ENCODE measurements at regions not wholly inside any gene's neighbourhood (a gene's known extent, or its start where the extent isn't known, plus 50 kb on each side); places are given as distances from the start of the nearest gene placed in this dataset.
A peak's percentile ranks its signal among the peaks of the same experiment; 100 is the strongest.
"Not testable (repeated sequence)": the region's sequence is repeated elsewhere in the genome, so short reads cannot be mapped to it uniquely, and the experiment has no call there.

GRCh38 chr6:113027780-113028179 is 680.6 kb downstream of the RFPL4B start:
- peak overlapping the region; percentile 31 for H3K4me2 ChIP-seq
- H3K4me3 ChIP-seq: no peak overlapping the region
- peaks cover 7% of the 10 kb centered on the region; the same call in 1 of the 2 replicates for H3K9me2 ChIP-seq (ENCODE audit: insufficient read depth)
- H3K27me3 ChIP-seq (ENCODE audit: insufficient read depth): no peaks in the 10 kb centered on the region
- H3K4me3 Mint-ChIP-seq: no peak overlapping the region
- H2AFZ ChIP-seq: peak overlapping the region; percentile 63; the same call in 1 of the 2 replicates
- H3K79me2 ChIP-seq (replicated peaks; ENCODE audit: insufficient read depth): no peaks in the 10 kb centered on the region
- no peak for TF ChIP-seq ZNF462 (CRISPR knock-in tag; IDR thresholded peaks at IDR 0.05)
- no peak for TF ChIP-seq ETS1 (IDR thresholded peaks at IDR 0.05)
- TF ChIP-seq NANOG (IDR thresholded peaks at IDR 0.05; ENCODE audit: borderline replicate concordance): no peak
- TF ChIP-seq JUNB (IDR thresholded peaks at IDR 0.05; ENCODE audit: unreplicated experiment): no peak
- no peak for TF ChIP-seq EZH2phosphoT487 (IDR thresholded peaks at IDR 0.05; ENCODE audit: unreplicated experiment)
- no peak for TF ChIP-seq EZH2 (IDR thresholded peaks at IDR 0.05; ENCODE audit: low read depth, unreplicated experiment)
- no peak for TF ChIP-seq ZNF331 (CRISPR knock-in tag; IDR thresholded peaks at IDR 0.05; ENCODE audit: low read depth)
- TF ChIP-seq CTCF (conservative IDR thresholded peaks at IDR 0.05; ENCODE audit: low read depth in 2 of 2): no peak
- no peak for TF ChIP-seq STAT1 (IDR thresholded peaks at IDR 0.05; ENCODE audit: unreplicated experiment)
- peaks cover 8% of the 10 kb centered on the region for H3K4me1 ChIP-seq (ENCODE audit: insufficient read depth)
- H4K20me1 ChIP-seq (replicated peaks; ENCODE audit: insufficient read depth): no peaks in the 10 kb centered on the region
- no peak overlapping the region for H3K27ac ChIP-seq (ENCODE audit: low read depth)
- H3K4me1 Mint-ChIP-seq: peaks cover 20% of the 10 kb centered on the region
- DNase-seq (ENCODE audit: low spot score) (no peak), ATAC-seq (no peak; the same call in 1 of the 3 replicates)
- no peaks in the 10 kb centered on the region for H3K9me3 Mint-ChIP-seq
- 0 out of 2 replicates have a peak overlapping the region, but pooled peaks have one; percentile 8 for H3K27ac Mint-ChIP-seq
- H3K36me3 ChIP-seq (ENCODE audit: insufficient read depth): no peaks in the 10 kb centered on the region
- H3F3A ChIP-seq (replicated peaks; ENCODE audit: low read depth): no peaks in the 10 kb centered on the region
- H3K36me3 Mint-ChIP-seq (ENCODE audit: low read depth): peaks cover 2% of the 10 kb centered on the region; the same call in 2 of the 3 replicates
- peaks cover 3% of the 10 kb centered on the region for H3K27me3 Mint-ChIP-seq (ENCODE audit: insufficient read depth, low read depth, poor library complexity)

GRCh38 chr6:113029161-113029560 is 682.0 kb downstream of the RFPL4B start:
- H3K27ac Mint-ChIP-seq; H3K4me3 Mint-ChIP-seq; H3K27ac ChIP-seq (ENCODE audit: low read depth); H3K79me2 ChIP-seq (replicated peaks; ENCODE audit: insufficient read depth); H3K4me3 ChIP-seq; H3K4me2 ChIP-seq; H3K27me3 Mint-ChIP-seq (ENCODE audit: insufficient read depth, low read depth, poor library complexity); H3K4me1 ChIP-seq (ENCODE audit: insufficient read depth); H3F3A ChIP-seq (replicated peaks; ENCODE audit: low read depth); H4K20me1 ChIP-seq (replicated peaks; ENCODE audit: insufficient read depth); ATAC-seq; H3K36me3 Mint-ChIP-seq (ENCODE audit: low read depth); H3K27me3 ChIP-seq (ENCODE audit: insufficient read depth); DNase-seq (ENCODE audit: low spot score); H3K36me3 ChIP-seq (ENCODE audit: insufficient read depth); H2AFZ ChIP-seq; H3K9me2 ChIP-seq (ENCODE audit: insufficient read depth); H3K9me3 Mint-ChIP-seq: not testable (repeated sequence)
- peaks cover 20% of the 10 kb centered on the region for H3K4me1 Mint-ChIP-seq
